B cell (primary cell): ENCODE measurements at regions not wholly inside any gene's neighbourhood (a gene's known extent, or its start where the extent isn't known, plus 50 kb on each side); places are given as distances from the start of the nearest gene placed in this dataset.

Experiments used
- EZH2 ChIP-seq: IDR thresholded peaks from 2 replicates; pipeline ENCODE4 v1.6.1; 2012; ENCODE audit warnings: borderline replicate concordance, low read depth, mild to moderate bottlenecking, moderate library complexity, low read length; ENCODE audit not compliant: insufficient read depth, poor library complexity, severe bottlenecking
- TF ChIP-seq, protein P1 (sequence below): fragments of 200-600 bp; IDR thresholded peaks from one replicate; pipeline ENCODE4 v1.8.0; 2022; ENCODE audit warnings: antibody characterized with exemption, mild to moderate bottlenecking

DNA sequence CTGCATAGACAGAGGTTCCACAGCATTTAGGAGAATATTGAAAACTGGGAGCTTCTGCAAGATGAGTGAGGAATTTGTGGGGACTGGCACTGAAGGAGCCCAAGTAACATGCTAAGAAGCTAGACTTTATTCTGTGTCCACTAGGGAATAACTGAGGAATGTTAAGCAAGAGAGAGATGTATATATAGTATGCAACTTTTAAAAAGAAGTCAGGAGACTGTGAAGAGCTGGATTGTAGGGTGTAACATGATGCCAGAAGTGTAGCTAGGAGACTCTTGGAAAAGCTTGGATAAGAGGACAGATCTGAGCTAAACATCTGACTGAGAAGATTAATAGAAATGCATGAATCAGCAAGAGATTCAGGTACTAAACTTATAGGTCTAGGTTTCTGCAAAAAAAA, 270.6 kb upstream of the MMADHC start:
- TF ChIP-seq, protein P1, sequence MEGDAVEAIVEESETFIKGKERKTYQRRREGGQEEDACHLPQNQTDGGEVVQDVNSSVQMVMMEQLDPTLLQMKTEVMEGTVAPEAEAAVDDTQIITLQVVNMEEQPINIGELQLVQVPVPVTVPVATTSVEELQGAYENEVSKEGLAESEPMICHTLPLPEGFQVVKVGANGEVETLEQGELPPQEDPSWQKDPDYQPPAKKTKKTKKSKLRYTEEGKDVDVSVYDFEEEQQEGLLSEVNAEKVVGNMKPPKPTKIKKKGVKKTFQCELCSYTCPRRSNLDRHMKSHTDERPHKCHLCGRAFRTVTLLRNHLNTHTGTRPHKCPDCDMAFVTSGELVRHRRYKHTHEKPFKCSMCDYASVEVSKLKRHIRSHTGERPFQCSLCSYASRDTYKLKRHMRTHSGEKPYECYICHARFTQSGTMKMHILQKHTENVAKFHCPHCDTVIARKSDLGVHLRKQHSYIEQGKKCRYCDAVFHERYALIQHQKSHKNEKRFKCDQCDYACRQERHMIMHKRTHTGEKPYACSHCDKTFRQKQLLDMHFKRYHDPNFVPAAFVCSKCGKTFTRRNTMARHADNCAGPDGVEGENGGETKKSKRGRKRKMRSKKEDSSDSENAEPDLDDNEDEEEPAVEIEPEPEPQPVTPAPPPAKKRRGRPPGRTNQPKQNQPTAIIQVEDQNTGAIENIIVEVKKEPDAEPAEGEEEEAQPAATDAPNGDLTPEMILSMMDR = no peak
- TF ChIP-seq EZH2 = no peak
